Adrenal gland (tissue), 9 donors: ENCODE measurements at regions not wholly inside any gene's neighbourhood (a gene's known extent, or its start where the extent isn't known, plus 50 kb on each side); places are given as distances from the start of the nearest gene placed in this dataset.

Experiments used
- DNase-seq, 7 donors: peaks; one replicate each; pipeline ENCODE4 v3.0.0-alpha.2; 2019 to 2020
- H3K27ac ChIP-seq, 5 donors: fragments of 200-600 bp; sonication (generic) in 4 of 5; 1 replicate in 3 of 5; 2 replicates in 2 of 5; pipeline versions ENCODE4 v1.5.1 to v1.8.0; 2016 to 2020; ENCODE audit warnings: mild to moderate bottlenecking in 1 of 5
- H3K27me3 ChIP-seq: fragments of 200-600 bp; 2 replicates; pipeline ENCODE4 v1.8.0; 2021
- H3K36me3 ChIP-seq, 2 donors: fragments of 200-600 bp; replicated peaks in 1 of 2; 1 replicate in 1 of 2; 2 replicates in 1 of 2; pipeline versions ENCODE4 v1.5.1 to v1.8.0; 2018 to 2022
- H3K4me1 ChIP-seq, 2 donors: fragments of 200-600 bp; replicated peaks in 1 of 2; 1 replicate in 1 of 2; 2 replicates in 1 of 2; pipeline versions ENCODE4 v1.5.1 to v1.8.0; 2018 to 2021
- H3K4me3 ChIP-seq, 4 donors: fragments of 200-600 bp; sonication (generic) in 3 of 4; one replicate each; pipeline ENCODE4 v1.5.1; 2016 to 2018
- H3K9me3 ChIP-seq, 3 donors: fragments of 200-600 bp; sonication (generic) in 1 of 3; replicated peaks in 1 of 3; 1 replicate in 2 of 3; 2 replicates in 1 of 3; pipeline versions ENCODE4 v1.5.1 to v1.8.0; 2016 to 2021
- CTCF ChIP-seq, 6 experiments: fragments of 450-650 bp in 4 of 6; fragments of 200-600 bp in 2 of 6; sonication (generic) in 1 of 6; IDR thresholded peaks; 1 replicate in 5 of 6; 2 replicates in 1 of 6; pipeline versions ENCODE4 v1.5.1 to v1.8.0; 2016 to 2021; ENCODE audit warnings: antibody characterized with exemption in 6 of 6, mild to moderate bottlenecking in 2 of 6, moderate library complexity in 1 of 6
- POLR2A ChIP-seq, 2 donors: fragments of 450-650 bp; IDR thresholded peaks; one replicate each; pipeline ENCODE4 v1.6.1; 2017; ENCODE audit warnings: antibody characterized with exemption in 2 of 2, mild to moderate bottlenecking in 2 of 2, moderate library complexity in 1 of 2
- WGBS, 4 donors: extraction: QIAGEN DNeasy Blood & Tissue Kit in 2 of 4; methylation state at CpG; one replicate each; pipeline versions ENCODE4 v1.1.5 to v1.1.7; 2013 to 2017; 5-methylcytosine and 5-hydroxymethylcytosine counted together
- intact Hi-C, 2 donors: fragments of 100-400 bp; cut with DNase I; formaldehyde crosslinking; loops; one replicate each; pipeline versions ENCODE4 v1.14.1 to v1.15.0; 2022 to 2023
- donor health status: healthy with polysubstance abuse.
- donor health status: Bipolar disorder and iron deficiency.
- donor health status: DM: yes; HTN: yes; CAD: no.
- donor health status: DM: no; HTN: no; CAD: no.
- donor health status: DM: no; HTN: no; CAD: no.

- Histone ChIP-seq H3K4me3 (no peak overlapping the region), H3K36me3 (no peaks in the 10 kb centered on the region), H3K9me3 (no peaks in the 10 kb centered on the region), H3K27me3 (no peaks in the 10 kb centered on the region), H3K27ac (no peak overlapping the region), H3K4me1 (no peaks in the 10 kb centered on the region)
- DNase-seq: no peak
- 88 to 90% (median 89%) methylated on average over 4 of the region's 4 CpGs for WGBS, 4 donors
- TF ChIP-seq POLR2A (IDR thresholded peaks at IDR 0.05) (no peak), CTCF (IDR thresholded peaks at IDR 0.05) (no peak)
- intact Hi-C loops: no loop called here
Measured at GRCh38 chr19:31668921-31669320, 319.7 kb upstream of the TSHZ3 start.

GRCh38 chr19:31670931-31671330 is 321.7 kb upstream of the TSHZ3 start:
- Histone ChIP-seq H3K27me3 (no peaks in the 10 kb centered on the region), H3K4me1 (no peaks in the 10 kb centered on the region), H3K36me3 (no peaks in the 10 kb centered on the region), H3K9me3 (no peaks in the 10 kb centered on the region), H3K27ac (no peak overlapping the region), H3K4me3 (no peak overlapping the region)
- no peak for DNase-seq
- WGBS, 4 donors: 92 to 94% (median 93%) methylated on average over 9 to 10 of the region's 10 CpGs
- TF ChIP-seq CTCF (IDR thresholded peaks at IDR 0.05): no peak
- TF ChIP-seq POLR2A (IDR thresholded peaks at IDR 0.05): no peak
- intact Hi-C loops: loop anchor here in 1 of 2 donors (10.0 kb wide), 1 partner anchor 554 kb away; no protein-coding TSS in a partner anchor

GRCh38 chr19:31671411-31672035 is 322.3 kb upstream of the TSHZ3 start:
- WGBS, 4 donors: 87 to 89% (median 88%) methylated on average over 10 of the region's 10 CpGs
- no peaks in the 10 kb centered on the region for H3K4me1 ChIP-seq
- no peaks in the 10 kb centered on the region for H3K9me3 ChIP-seq
- no peak overlapping the region for H3K4me3 ChIP-seq
- H3K36me3 ChIP-seq: no peaks in the 10 kb centered on the region
- DNase-seq: no peak
- H3K27ac ChIP-seq: no peak overlapping the region
- TF ChIP-seq CTCF (IDR thresholded peaks at IDR 0.05) (no peak), POLR2A (IDR thresholded peaks at IDR 0.05) (no peak)
- H3K27me3 ChIP-seq: no peaks in the 10 kb centered on the region
- intact Hi-C loops: loop anchor here in 1 of 2 donors (10.0 kb wide), 1 partner anchor 553 kb away; no protein-coding TSS in a partner anchor

GRCh38 chr19:31674503-31675192 is 325.4 kb upstream of the TSHZ3 start:
- intact Hi-C loops: loop anchor here in 1 of 2 donors (10.0 kb wide), 1 partner anchor 550 kb away; no protein-coding TSS in a partner anchor
- no peaks in the 10 kb centered on the region for H3K4me1 ChIP-seq
- no peak overlapping the region for H3K27ac ChIP-seq
- no peak for TF ChIP-seq CTCF (IDR thresholded peaks at IDR 0.05)
- TF ChIP-seq POLR2A (IDR thresholded peaks at IDR 0.05): no peak
- H3K27me3 ChIP-seq: no peaks in the 10 kb centered on the region
- no peak for DNase-seq
- H3K9me3 ChIP-seq: no peaks in the 10 kb centered on the region
- H3K36me3 ChIP-seq: no peaks in the 10 kb centered on the region
- WGBS, 4 donors: 76 to 79% (median 77%) methylated on average over 11 of the region's 11 CpGs
- H3K4me3 ChIP-seq: no peak overlapping the region
